Pons (tissue), 1 donor: ENCODE measurements at regions not wholly inside any gene's neighbourhood (a gene's known extent, or its start where the extent isn't known, plus 50 kb on each side); places are given as distances from the start of the nearest gene placed in this dataset.
"Not testable (repeated sequence)": the region's sequence is repeated elsewhere in the genome, so short reads cannot be mapped to it uniquely, and the experiment has no call there.

Source experiments
- DNase-seq: peaks from one replicate; pipeline ENCODE4 v3.0.0-alpha.2; 2016; ENCODE audit warnings: low spot score

- DNase-seq = no peak
Measured at GRCh38 chr6:80625405-80625804, 518.9 kb downstream of the BCKDHB start.

GRCh38 chr6:80623066-80623815 lies 516.8 kb downstream of the BCKDHB start:
- DNase-seq = no peak

GRCh38 chr6:80622641-80623040 lies 516.2 kb downstream of the BCKDHB start:
- DNase-seq = no peak

- DNase-seq = no peak
Measured at GRCh38 chr6:80618953-80619352, 512.5 kb downstream of the BCKDHB start.

GRCh38 chr6:80610846-80611245 lies 504.4 kb downstream of the BCKDHB start:
- no peak for DNase-seq

- DNase-seq = no peak
Measured at GRCh38 chr6:80608881-80609280, 502.4 kb downstream of the BCKDHB start.

GRCh38 chr6:80607811-80608391 lies 501.4 kb downstream of the BCKDHB start:
- no peak for DNase-seq

GRCh38 chr6:80605165-80605989 lies 498.9 kb downstream of the BCKDHB start:
- DNase-seq = peak; percentile 45

GRCh38 chr6:80603679-80604078 lies 497.2 kb downstream of the BCKDHB start:
- no peak for DNase-seq

GRCh38 chr6:80594461-80594860 lies 488.0 kb downstream of the BCKDHB start:
- DNase-seq = no peak

- no peak for DNase-seq
Measured at GRCh38 chr6:80592436-80592835, 486.0 kb downstream of the BCKDHB start.

- no peak for DNase-seq
Measured at GRCh38 chr6:80586242-80586641, 479.8 kb downstream of the BCKDHB start.

- DNase-seq = no peak
Measured at GRCh38 chr6:80579391-80580023, 473.0 kb downstream of the BCKDHB start.

GRCh38 chr6:80573320-80573719 lies 466.8 kb downstream of the BCKDHB start:
- DNase-seq = not testable (repeated sequence)

- DNase-seq = no peak
Measured at GRCh38 chr6:80566361-80566760, 459.9 kb downstream of the BCKDHB start.

GRCh38 chr6:80553071-80553740 lies 446.7 kb downstream of the BCKDHB start:
- peak; percentile 46 for DNase-seq

- DNase-seq = no peak
Measured at GRCh38 chr6:80550748-80551147, 444.3 kb downstream of the BCKDHB start.

- DNase-seq = no peak
Measured at GRCh38 chr6:80550281-80550680, 443.8 kb downstream of the BCKDHB start.

- no peak for DNase-seq
Measured at GRCh38 chr6:80548532-80548931, 442.1 kb downstream of the BCKDHB start.

- DNase-seq = no peak
Measured at GRCh38 chr6:80547827-80548226, 441.4 kb downstream of the BCKDHB start.

GRCh38 chr6:80544976-80545722 lies 438.7 kb downstream of the BCKDHB start:
- DNase-seq = no peak
